ENCODE measurements at regions not wholly inside any gene's neighbourhood (a gene's known extent, or its start where the extent isn't known, plus 50 kb on each side); places are given as distances from the start of the nearest gene placed in this dataset.
"Not testable (repeated sequence)": the region's sequence is repeated elsewhere in the genome, so short reads cannot be mapped to it uniquely, and the experiment has no call there.

DNA sequence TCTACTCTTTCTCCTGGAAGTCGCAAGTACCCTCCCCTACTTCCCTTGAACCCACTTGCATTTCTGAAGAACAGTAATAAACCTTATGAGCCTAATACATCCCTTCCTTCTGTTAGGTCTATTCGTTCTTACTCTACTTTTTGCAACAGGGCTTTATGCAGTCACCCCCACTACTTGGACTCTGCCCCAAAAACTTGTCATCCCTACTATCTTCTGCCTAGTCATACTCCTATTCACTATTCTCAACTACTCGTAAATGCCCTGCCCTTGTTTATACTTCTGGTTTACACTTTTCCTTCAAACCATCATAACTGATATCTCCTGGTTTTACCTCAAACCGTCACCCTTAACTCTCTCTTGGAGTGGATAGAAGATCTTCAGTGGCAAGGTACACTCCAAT lies 55.2 kb upstream of the SLIT2 start:
- no peak for DNase-seq

DNA sequence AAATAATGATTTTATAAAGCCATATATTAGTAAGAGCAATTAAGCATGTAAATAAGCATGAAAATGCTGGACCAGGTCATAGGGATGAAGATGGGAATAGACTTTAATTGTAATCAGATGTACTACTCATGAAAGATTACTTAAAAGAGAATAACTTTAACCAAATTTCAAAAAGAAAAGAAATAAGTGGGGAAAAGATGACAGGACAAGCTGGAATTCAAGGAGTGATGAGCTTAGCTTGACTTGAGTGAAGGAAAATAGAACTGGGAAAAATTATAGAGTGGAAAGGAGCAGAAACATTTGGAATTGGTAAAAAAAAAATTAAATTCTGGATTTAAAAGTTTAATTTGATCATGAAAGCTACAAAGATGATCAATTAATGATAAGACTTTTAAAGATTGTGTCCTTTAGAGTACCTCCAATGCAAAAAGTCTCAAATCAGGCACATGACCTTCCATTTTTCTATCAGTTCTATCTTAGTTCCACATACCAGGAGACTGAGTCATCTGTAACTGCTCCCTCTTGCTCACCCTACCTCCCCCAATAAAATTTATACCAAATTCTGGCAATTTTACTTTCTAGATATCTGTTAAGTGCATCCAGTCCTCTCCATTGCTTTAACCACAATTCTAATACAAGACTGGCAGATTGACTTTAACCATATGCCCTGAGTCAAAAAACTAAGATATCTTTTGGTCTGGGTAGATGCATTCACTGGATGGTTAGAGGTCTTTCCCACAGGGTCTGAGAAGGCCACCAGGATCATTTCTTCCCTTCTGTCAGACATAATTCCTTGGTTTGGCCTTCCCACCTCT lies 56.4 kb upstream of the SLIT2 start:
- DNase-seq: no peak

DNA sequence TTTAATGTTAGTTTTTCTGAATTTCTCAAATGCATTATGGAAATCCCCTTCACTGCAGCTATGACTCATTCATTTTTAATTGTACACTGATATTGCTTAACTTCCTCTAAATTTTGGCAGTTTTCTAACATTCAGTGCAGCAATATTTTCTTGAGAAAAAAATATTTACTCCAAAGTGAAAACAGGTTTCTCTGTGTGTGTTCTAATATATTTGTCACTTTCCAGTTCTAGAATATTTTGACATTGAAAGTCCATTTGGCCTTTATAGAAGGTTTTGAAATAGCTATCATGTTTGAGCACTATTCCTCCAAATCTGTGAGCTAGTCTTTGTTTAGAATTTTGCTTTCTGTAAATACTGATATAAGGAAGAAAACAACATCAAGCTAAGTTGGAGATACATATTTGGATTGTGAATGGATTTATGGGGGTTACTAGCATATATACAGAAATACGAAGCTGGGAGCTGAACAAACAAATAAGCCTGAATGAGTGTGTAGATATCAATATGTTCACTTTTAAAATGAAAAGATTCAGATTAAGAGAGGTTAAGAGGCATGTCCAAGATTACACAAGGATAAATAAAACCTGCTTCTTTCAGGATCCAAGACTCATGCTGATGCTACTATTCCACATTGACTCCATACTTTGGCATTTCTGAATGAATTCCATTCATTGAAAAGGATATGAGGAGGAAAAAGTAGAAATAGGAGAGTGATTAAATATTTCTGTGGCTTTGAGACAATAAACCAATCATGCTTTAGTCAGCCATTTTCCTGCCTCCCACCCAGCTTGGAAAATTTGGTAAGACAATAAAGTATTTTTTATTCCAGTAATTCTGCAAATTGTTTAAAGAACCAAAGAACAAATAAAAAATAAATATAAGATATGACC lies 57.3 kb upstream of the SLIT2 start:
- DNase-seq: no peak

GRCh38 chr4:20193141-20193936 lies 58.4 kb upstream of the SLIT2 start:
- no peak for DNase-seq

DNA sequence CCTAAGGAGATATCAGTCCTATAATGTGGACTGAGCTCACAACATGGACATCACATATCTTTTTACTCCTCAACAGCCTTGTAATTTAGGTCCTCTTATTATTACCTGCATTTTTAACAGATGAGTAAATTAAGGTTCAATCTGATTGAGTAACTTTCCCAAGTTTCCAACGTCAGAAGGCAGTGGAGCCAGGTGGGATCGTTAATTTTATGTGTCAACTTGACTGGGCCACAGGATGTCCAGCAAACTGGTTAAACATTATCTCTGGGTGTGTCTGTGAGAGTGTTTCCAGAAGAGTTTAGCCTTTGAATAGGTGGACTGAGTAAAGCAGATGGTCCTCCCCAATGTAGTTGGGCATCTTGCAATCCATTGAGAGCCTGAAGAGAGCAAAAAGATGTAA lies 59.0 kb upstream of the SLIT2 start:
- DNase-seq: no peak

- DNase-seq: no peak
These were observed 66.6 kb upstream of the SLIT2 start for GRCh38 chr4:20185103-20185502.

DNA sequence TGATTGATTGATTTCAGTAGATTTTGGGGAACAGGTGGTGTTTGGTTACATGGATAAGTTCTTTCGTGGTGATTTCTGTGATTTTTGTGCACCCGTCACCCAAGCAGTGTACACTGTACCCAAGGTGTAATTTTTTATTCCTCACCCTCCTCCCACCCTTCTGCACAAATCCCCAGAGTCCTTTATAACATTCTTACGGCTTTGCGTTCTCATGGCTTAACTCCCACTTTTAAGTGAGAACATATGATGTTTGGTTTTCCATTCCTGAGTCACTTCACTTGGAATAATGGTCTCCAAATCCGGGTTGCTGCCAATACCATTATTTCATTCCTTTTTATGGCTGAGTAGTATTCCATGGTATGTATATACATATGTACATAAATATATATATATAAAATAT lies 68.6 kb upstream of the SLIT2 start:
- not testable (repeated sequence) for DNase-seq

GRCh38 chr4:20181926-20182325 lies 69.8 kb upstream of the SLIT2 start:
- DNase-seq: no peak

GRCh38 chr4:20180509-20180908 lies 71.2 kb upstream of the SLIT2 start:
- DNase-seq: no peak

DNA sequence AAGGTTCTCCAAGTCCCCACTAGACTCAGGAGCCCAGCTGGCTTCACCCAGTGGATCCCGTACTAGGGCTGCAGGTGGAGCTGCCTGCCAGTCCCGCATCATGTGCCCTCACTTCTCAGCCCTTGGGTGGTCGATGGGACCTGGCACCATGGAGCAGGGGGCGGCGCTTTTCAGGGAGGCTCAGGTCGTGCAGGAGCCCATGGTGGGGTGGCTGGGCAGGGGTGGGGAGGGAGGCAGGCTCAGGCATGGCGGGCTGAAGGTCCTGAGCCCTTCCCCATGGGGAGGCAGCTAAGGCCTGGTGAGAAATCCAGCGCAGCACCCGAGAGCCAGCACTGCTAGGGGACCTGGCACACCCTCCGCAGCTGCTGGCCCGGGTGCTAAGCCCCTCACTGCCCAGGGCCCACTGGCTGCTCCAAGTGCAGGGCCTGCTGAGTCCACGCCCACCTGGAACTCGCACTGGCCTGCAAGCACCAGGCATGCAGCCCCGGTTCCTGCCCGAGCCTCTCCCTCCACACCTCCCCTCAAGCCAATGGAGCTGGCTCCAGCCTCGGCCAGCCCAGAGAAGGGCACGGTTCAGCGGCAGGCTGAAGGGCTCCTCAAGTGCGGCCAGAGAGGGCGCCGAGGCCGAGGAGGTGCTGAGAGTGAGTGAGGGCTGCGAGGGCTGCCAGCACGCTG lies 72.7 kb upstream of the SLIT2 start:
- DNase-seq: no peak

DNA sequence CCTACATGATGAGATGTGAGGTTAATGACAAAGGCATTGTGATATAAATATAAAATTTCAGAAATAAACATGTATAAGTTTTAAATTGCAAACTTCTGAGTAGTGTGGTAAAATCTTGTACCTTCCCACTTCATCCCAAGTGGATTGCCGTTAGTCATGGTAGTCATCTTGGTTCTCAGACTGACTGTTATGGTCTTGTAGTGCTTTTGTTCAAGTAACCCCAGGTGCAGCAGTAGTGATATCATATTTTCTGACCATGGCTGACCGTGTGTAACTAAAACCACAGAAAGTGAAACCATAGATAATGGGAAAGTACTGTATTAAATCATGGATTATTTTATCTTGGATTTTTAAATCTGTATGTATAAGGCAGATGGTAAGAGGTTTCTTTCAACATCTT lies 74.8 kb upstream of the SLIT2 start:
- no peak for DNase-seq

DNA sequence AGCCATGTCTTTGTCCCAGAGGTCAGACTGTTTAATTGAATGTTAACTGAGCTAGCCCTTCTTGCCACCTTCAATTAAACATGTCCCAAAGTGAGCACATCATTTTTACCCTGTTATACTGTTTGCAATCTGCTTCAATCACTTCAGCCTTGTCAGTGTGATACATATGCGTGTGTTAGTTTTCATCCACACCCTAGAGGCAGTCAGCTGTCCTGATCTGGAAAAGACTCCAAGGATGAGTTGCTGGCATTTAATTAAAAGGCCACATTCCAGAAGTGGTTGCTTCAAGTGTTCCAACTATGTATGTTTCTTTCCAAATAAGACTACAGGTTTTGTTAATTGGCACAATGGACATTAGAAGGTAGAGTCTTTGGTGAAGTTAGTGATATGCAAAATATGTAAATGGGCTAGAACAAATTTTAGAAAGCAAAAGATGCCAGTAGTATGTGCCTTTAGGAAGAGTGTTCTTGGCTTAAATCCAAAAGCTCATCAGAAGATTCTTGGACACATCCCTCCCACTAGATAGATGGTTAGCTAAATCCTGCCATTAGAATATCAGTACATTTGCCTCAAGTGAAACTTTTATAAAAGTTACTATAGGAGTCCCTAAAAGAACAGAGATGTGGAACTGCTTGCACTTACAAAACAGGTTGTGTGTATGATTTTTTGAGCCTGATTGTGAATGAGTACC lies 79.5 kb upstream of the SLIT2 start:
- DNase-seq: no peak

GRCh38 chr4:20166544-20166943 lies 85.2 kb upstream of the SLIT2 start:
- no peak for DNase-seq

DNA sequence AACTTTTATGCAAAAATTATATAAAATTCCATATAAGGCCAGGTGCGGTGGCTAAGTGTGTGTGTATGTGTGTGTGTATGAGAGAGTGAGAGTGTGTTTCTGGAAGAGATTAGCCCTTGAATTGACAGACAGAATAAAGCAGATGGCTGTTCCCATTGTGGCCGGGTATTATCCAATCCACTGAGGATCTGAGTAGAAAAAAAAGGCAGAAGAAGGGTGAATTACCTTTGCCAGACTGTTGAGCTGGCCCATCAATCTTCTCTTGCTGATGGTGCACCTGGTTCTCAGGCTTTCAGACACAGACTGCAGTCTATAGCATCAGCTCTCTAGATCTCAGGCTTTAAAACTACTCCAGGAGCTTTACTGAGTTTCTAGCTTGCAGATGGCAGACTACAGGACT lies 92.2 kb upstream of the SLIT2 start:
- peak; percentile 39 for DNase-seq

DNA sequence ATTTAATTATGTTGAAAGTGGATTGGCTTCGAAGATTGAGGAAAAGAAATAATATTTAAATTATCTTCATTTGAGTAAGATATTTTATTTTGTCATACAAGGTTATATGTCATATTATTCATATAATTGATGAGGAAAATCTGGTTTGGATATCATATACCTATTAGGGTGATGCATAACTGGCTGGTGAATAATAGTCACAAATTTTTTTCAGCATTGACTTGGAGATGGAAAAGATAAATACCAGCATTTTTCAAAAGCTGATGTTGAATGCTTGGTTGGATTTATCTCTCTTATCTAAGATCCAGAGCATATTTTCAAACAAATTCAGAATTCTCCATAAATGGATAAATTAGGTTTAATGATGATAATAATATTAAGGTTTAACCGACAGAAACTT lies 93.5 kb upstream of the SLIT2 start:
- no peak for DNase-seq

DNA sequence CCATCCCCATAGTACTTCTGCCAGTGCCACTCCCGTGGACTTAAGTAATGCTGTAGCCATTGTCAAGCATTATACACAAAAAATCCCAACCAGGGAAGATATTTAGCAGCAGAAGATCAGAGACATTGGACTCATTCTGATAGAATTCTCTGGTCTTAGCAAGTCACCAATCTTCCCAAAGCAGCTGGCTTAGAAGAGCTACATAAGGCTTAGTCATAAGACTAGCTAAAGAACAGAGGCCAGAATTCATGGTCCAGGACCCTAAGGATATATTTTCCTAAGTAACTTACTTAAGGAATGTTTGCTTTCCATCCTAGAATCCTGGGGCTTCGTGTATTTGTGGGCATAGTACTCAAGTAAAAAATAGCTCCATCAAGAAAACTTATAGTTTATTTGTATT lies 100.3 kb upstream of the SLIT2 start:
- no peak for DNase-seq

DNA sequence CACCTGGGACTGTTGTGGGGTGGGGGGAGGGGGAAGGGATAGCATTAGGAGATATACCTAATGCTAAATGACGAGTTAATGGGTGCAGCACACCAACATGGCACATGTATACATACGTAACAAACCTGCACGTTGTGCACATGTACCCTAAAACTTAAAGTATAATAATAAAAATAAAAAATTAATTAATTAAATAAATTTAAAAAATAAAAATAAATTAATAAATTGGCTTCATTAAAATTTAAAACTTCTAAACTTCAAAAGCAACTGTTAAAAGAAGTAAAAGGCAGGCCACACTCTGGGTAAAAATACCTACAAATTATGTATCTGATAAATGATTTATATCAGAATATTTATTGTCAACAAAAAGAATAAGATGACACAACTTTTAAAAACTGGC lies 102.6 kb upstream of the SLIT2 start:
- not testable (repeated sequence) for DNase-seq

DNA sequence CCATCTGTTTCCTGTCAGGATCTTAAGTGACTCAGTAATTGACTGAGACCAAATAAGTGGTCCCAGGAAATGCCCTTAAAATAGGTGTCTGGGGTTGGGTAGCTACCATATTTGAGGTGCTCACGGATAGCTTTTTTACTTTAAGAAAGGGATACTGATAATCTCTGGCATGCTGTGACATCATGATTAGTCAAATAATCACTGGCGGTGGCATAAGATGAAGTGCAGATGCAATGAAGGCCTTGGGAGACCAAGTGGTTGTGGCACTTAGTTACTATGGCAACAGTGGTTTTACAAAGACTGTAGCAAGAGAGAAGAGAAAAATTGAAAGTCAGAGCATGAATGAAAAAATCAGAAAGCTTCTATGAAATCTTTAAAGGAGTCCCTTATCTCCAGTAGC lies 114.5 kb upstream of the SLIT2 start:
- no peak for DNase-seq

GRCh38 chr4:20127626-20128025 lies 124.1 kb upstream of the SLIT2 start:
- DNase-seq: no peak

DNA sequence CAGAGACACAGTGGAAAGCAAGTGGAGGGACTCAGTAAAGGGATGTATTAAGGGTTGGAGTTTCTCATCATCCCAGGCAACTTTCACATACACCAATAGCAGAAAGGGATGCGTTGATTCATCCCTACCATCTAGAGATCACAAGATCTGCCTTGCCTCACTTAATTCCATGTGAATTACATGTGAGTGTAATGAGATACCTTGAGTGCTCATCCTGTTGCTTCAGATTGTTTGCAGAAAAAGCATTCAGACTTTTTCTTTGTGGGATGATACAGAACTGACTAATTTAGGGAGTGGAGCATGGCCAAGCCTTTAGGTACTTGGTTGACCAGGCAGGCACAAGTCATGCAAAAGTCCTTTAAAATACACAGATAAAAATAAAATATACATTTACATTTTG lies 124.8 kb upstream of the SLIT2 start:
- no peak for DNase-seq

DNA sequence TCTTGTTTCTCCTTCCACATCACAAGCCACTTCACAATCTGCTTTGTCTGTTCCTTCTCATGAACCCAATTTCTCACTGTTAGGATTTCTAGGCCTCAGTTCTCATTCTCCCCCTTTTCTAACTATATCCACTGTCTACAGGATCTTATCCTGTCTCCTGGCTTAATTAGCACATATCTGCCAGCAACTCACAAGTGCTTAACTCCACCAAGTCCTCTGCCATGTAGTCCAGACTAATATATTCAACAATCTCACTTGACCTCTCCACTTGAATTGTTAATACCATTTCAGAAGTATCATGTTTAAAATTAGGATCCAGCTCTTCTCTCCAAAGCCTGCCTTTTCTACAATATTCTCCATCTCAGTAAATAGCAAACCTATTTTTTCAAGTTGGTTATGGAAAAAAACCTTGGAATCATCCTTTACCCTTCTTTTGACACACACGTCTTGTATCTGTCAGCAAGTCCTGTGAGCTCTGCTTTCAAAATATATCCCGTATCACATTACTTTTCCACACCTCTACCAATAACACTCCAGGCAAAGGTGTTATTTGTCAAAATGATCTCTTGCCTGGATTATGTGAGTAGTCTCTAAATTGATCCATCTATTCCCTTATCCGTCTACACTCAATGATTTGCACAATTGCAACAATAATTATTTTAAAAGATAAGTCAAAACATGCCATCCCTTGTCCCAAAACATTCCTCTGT lies 127.2 kb upstream of the SLIT2 start:
- no peak for DNase-seq
